GM12891 (cell line): ENCODE measurements at regions not wholly inside any gene's neighbourhood (a gene's known extent, or its start where the extent isn't known, plus 50 kb on each side); places are given as distances from the start of the nearest gene placed in this dataset.

Experiments used
- DNase-seq: peaks from one replicate; pipeline ENCODE4 v3.0.0; 2011; ENCODE audit warnings: low spot score; ENCODE audit not compliant: insufficient read length
- FAIRE-seq: peaks from 2 replicates; lab custom pipeline; 2011; peaks lifted over from hg19 to GRCh38; lab: Jason Lieb, UNC
- PAX5 ChIP-seq: IDR thresholded peaks from 2 replicates; pipeline ENCODE4 v1.6.1; 2011; ENCODE audit warnings: low read length, moderate library complexity, mild to moderate bottlenecking; ENCODE audit not compliant: insufficient read depth, severe bottlenecking
- POLR2A ChIP-seq: IDR thresholded peaks from 2 replicates; pipeline ENCODE4 v1.6.1; 2011; ENCODE audit warnings: low read depth, low read length, control low read depth
- POLR2AphosphoS5 ChIP-seq: IDR thresholded peaks from 2 replicates; pipeline ENCODE4 v1.6.1; 2011; ENCODE audit warnings: low read depth, low read length, control low read depth
- POU2F2 ChIP-seq: IDR thresholded peaks from 2 replicates; pipeline ENCODE4 v1.6.1; 2011; ENCODE audit warnings: low read depth, mild to moderate bottlenecking, control low read depth, low read length, moderate library complexity
- SPI1 ChIP-seq: IDR thresholded peaks from 2 replicates; pipeline ENCODE4 v1.6.1; 2011; ENCODE audit warnings: low read depth, low read length, control low read depth
- TAF1 ChIP-seq: IDR thresholded peaks from 2 replicates; pipeline ENCODE4 v1.6.1; 2011; ENCODE audit warnings: low read depth, low read length, control low read depth

DNA sequence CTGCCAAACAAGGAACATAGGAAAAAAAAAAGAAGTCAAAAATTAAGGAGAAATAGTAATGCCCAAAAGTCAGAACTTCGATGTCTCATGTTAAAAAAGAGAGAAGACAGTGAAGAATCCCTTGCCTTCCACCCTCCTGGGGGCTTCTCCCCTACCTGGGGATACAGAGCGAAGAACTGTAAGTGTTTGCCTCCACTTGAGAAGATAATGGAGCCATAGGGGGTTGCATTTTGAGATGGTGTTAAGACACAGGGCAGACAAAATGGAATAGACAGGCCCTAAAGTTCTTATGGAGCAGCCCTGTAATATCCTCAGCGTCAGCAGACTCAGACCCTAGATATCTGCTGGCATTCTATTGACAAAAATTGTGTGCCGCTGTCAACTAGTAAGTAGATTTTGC, 222.2 kb upstream of the MAP3K7 start:
- no peak for TF ChIP-seq SPI1
- no peak for TF ChIP-seq POU2F2
- no peak for FAIRE-seq
- DNase-seq: no peak

DNA sequence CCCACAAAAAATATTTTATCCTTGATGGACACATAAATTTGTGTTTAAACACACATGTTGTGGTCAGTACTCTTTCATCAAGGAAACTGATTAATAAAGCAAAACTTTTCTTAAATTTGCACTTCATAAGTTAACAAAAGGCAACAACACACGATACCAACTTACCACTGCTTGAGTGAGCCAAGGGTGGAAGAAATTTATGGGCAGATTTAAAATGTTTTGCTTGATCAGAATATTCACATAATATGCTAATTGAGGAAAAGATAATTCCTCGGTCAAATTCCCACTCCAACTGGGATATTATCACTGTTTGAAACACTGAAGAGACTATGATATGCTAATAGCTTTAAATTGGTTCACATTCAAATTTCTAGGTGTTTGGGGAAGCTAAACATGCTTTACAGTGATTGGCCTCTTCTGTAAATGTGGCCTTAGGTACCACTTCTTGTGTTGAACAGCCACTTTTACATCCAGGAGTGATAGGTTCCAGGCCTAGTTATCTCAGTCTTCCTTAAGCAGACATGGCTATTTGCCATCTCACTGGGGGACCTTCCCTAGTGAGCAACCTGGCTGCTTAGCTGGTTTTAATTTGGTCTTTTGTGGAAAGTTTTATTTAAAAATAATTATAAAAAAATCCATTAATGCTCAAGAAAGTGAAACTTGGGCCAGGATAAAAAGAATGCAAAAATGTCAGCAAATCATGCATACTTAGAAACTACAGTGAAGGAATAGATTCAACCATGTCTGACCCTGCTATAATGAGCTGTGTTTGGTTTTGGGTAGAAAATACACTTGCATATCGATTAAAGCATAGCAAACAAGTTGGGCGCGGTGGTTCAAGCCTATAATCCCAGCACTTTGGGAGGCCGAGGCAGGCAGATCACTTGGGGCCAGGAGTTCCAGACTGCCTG, 221.2 kb upstream of the MAP3K7 start:
- FAIRE-seq: no peak
- DNase-seq: no peak
- TF ChIP-seq TAF1 (no peak), PAX5 (no peak), POLR2A (no peak), SPI1 (no peak), POU2F2 (no peak), POLR2AphosphoS5 (no peak)

DNA sequence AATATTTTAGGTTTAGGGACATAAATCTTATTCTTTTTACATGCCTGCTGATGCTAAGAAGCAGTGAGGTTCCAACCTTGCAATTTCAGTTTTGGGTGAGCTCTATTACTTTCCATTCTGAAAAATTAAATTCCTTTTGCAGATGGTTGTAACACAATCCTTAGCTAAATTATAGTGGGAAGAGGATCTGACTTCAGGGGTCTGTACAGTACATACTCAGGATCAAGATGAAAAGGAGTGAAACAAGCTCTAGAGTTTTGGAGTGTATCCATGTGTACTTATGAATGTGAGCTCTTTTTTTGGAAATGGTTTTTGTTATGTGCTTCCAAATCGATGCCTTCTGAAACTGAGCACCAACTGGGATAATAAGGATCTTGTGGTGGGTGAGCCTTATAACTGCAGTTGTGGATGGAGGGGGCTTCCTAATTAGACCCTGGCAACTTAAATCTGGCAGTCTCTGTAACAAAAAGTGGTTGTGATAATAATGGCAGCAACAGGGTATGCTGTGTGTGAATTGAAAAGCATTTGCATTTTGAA, 218.8 kb upstream of the MAP3K7 start:
- FAIRE-seq (no peak), DNase-seq (no peak)

DNA sequence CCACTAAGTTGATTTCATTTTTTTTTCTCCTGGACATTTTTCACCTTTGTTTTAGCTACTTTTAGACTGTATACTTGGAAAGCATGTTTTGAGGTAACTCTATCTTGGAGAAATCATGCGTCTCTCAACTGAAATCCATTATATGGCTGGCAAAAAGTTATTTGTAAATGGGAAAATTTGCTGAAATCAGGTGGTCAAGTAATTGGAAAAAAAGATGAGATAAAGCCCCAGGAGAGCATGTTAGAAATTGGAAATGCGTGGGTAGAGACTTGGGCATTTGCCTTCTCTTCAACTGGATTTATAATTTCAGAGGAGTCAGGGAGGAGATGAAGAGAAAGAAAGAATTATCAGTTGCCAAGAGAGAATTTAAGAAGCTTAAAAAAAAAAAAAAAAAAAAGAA, 217.1 kb upstream of the MAP3K7 start:
- DNase-seq: no peak
- FAIRE-seq: no peak
- TF ChIP-seq SPI1 (no peak), PAX5 (no peak), POLR2A (no peak), TAF1 (no peak), POU2F2 (no peak), POLR2AphosphoS5 (no peak)

More for the DNA sequence above, 218.8 kb upstream of the MAP3K7 start:
- no peak for TF ChIP-seq PAX5
- TF ChIP-seq POLR2A: no peak
- no peak for TF ChIP-seq POLR2AphosphoS5
- no peak for TF ChIP-seq TAF1
- no peak for TF ChIP-seq SPI1
- no peak for TF ChIP-seq POU2F2

DNA sequence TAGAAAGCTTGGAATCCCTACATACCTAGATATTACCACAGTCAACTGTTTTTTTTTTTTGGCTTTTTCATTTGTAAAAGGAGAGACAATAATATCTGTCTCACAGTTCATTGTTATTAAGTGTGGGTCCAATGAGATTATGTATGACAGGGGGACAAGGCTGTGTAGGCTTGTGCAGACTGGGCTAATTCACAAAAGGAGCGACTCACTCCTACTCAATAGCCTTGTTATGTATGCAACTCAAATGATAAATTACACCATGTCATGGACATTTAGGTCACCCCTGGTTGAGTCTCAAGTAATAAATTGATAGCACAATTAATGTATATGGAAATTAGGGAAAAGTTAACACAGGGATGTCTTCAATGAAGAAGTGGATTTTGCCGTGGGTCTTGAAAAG, 208.2 kb upstream of the MAP3K7 start:
- no peak for DNase-seq
- FAIRE-seq: no peak
- TF ChIP-seq SPI1 (no peak), PAX5 (no peak), TAF1 (no peak), POLR2AphosphoS5 (no peak), POU2F2 (no peak), POLR2A (no peak)

DNA sequence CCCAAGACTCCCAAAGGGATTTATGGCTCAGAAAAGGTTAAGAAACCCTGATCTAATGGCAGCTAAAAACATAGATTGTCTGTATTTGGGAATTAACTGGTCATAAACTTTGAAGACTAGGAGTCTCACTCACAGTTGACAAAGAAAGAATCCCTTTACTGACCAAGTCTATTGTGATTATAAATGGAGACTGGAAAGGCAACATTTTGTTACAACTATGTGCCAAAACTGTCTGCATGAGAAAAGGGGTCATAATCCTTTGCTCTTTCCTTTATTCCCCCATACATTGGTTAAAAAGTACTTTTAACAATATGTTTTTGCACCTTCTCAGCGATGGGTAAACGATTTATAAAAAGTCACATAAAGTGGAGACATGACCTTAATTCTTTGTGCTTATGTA, 206.9 kb upstream of the MAP3K7 start:
- DNase-seq (no peak), FAIRE-seq (no peak)
- TF ChIP-seq POLR2A: no peak
- TF ChIP-seq TAF1: no peak
- TF ChIP-seq SPI1: no peak
- no peak for TF ChIP-seq PAX5
- TF ChIP-seq POLR2AphosphoS5: no peak
- TF ChIP-seq POU2F2: no peak

DNA sequence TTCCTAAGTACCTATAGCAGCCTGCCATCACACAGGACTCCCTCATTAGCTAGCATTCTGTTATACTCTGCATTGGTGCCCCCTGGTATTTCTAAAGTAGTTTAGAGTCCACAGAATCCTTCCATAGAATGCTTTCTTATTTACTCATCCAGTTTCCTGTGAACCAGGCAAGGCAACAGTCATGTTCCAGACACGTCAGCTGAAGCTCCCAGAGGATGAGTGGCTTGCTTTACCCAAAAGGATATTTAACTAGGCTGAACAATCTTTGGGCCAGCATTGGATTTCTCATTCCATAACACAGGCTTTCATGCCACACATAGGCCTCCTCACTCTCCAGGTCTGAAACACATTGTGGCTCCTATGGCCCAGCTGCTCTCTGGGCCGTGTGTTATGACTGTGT, 203.8 kb upstream of the MAP3K7 start:
- no peak for DNase-seq
- TF ChIP-seq POLR2A (no peak), PAX5 (no peak), TAF1 (no peak), SPI1 (no peak), POLR2AphosphoS5 (no peak), POU2F2 (no peak)
- FAIRE-seq: no peak

DNA sequence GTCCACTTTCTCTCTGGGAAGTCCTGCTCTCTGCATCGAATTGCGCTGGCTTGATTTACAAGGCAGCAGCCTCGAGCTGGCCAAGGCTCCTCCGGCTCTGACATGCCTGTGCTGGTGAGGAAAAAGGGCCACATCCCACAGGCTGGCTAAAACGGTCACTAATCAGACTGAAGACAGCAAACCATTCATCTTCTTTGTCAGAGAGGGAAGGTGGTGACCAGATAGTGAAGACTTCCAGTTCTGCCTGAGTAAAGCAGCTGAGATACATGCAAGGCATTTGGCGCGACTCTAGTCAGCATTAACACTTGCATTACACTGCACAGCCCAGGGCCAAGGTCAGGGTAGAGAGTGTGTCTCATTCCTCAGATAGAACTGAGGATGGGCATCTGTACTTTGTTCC, 203.2 kb upstream of the MAP3K7 start:
- no peak for DNase-seq
- no peak for FAIRE-seq
- TF ChIP-seq SPI1 (no peak), POU2F2 (no peak)

DNA sequence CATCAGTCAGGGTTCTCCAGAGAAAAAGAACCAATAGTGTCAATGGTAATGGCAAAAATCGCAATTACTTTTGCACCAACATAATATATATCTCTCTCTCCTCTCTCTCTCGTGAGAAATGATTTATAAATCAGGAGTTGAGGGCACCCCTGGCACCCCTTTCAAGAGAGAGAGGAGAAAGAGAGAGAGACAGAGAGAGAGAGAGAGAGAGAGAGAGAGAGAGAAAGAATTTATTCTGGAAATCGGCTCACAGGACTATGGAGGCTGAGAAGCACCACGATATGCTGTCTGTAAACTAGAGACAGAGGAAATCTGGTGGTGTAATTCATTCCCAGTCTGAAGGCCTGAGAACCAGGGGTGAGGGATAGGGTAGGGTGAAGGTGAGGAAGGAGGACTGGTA, 201.9 kb upstream of the MAP3K7 start:
- FAIRE-seq (no peak), DNase-seq (no peak)
- TF ChIP-seq PAX5: no peak
- TF ChIP-seq TAF1: no peak
- TF ChIP-seq POU2F2: no peak
- no peak for TF ChIP-seq SPI1
- TF ChIP-seq POLR2AphosphoS5: no peak
- no peak for TF ChIP-seq POLR2A

DNA sequence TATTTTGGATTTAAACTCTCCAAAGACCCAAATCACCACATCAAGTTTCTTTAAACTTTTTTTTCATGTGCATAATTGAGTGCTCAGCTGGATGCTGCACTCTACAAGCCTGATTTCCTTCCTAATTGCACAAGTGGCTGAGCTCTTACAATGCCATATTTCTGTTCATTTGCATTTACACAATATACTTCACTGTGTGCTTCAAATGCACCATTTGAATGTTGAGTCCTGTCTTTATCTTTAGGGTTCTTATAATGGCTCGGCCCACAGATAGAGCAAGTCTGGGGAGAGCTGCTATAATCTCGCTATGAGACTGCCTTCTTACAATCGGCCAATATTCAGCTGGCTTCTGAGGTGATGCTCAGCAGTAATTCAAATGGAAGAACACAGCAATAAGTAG, 200.6 kb upstream of the MAP3K7 start:
- FAIRE-seq: no peak
- DNase-seq: no peak
- no peak for TF ChIP-seq SPI1
- no peak for TF ChIP-seq POU2F2
- no peak for TF ChIP-seq PAX5
- no peak for TF ChIP-seq TAF1
- no peak for TF ChIP-seq POLR2AphosphoS5
- no peak for TF ChIP-seq POLR2A
